Lower leg skin (tissue), 3 donors: ENCODE measurements at regions not wholly inside any gene's neighbourhood (a gene's known extent, or its start where the extent isn't known, plus 50 kb on each side); places are given as distances from the start of the nearest gene placed in this dataset.

Experiments
- CTCF ChIP-seq, 3 donors: fragments of 450-650 bp; IDR thresholded peaks; one replicate each; pipeline ENCODE4 v1.5.1; 2016; ENCODE audit warnings: antibody characterized with exemption in 3 of 3, mild to moderate bottlenecking in 3 of 3, moderate library complexity in 2 of 3
- POLR2A ChIP-seq, 2 donors: fragments of 450-650 bp; IDR thresholded peaks; one replicate each; pipeline ENCODE4 v1.6.1; 2016 to 2017; ENCODE audit warnings: antibody characterized with exemption in 2 of 2, mild to moderate bottlenecking in 1 of 2, moderate library complexity in 1 of 2

DNA sequence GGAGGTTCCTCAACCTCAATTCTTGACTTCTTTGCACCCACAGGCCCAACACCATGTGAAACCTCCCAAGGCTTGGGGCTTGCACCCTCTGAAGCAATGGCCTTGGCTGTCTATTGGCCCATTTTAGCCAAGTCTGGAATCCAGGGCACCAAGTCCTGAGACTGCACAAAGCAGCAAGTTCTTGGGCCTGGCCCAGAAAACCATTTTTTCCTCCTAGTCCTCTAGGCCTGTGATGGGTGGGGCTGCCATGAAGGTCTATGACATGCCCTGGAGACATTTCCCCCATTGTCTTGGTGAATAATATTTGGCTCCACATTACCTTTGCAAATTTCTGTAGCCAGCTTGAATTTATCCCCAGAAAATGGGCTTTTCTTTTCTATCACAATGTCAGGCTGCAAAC, 849.6 kb upstream of the MANEA start:
- TF ChIP-seq CTCF (IDR thresholded peaks at IDR 0.05) (no peak), POLR2A (IDR thresholded peaks at IDR 0.05) (no peak)
